ENCODE measurements at regions not wholly inside any gene's neighbourhood (a gene's known extent, or its start where the extent isn't known, plus 50 kb on each side); places are given as distances from the start of the nearest gene placed in this dataset.
A peak's percentile ranks its signal among the peaks of the same experiment; 100 is the strongest.

- Histone ChIP-seq H3K9me3 (peaks cover 4% of the 10 kb centered on the region; the same call in 1 of the 2 replicates), H3K4me3 (no peak overlapping the region), H3K36me3 (replicated peaks) (no peaks in the 10 kb centered on the region), H3K27me3 (ENCODE audit: low read depth) (no peaks in the 10 kb centered on the region), H3K4me1 (no peaks in the 10 kb centered on the region)
- in situ Hi-C loops (cut with MboI; ENCODE audit: low sequenced_read_pairs) = no loop called here
- no peak for DNase-seq (ENCODE audit: low spot score in 2 of 2)
Measured at GRCh38 chr17:14815079-14815478, 450.0 kb downstream of the PMP22 start.

DNA sequence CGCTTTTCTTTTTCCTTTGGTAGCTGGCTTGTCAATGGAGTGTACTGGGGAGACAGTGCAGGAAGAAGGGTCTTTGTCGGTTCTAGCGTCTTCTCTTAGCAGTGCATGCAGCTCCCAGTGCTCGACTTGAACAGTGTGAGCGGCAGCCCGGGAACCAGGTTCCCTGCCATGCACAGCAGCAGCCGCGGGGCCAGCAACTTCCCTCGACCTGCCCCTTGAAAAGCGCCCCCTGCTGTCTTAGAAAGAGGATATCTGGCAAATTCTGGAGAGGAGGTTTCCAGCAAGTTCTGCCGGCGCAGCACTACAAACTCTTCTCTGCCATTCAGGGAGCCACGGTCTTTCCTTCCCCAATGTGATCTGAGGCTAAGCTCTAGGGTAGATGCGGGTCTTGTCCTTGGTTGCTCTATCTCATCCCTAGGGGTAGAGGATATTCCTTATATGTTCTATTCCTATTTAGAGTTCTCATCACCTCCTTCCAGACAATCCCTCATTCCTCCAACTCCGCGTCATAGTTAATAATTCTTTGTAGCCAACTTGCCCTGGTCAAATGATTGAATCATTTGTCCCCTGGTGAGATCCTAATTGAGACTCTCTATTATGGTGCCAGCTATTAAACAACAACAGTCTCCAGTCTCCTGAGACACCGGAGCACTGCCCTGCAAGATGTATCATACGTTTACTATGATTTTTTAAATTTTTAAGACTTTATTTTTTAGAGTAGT lies 451.3 kb downstream of the PMP22 start:
- no peaks in the 10 kb centered on the region for H3K27me3 ChIP-seq (ENCODE audit: low read depth)
- no peak overlapping the region for H3K4me3 ChIP-seq
- peaks cover 4% of the 10 kb centered on the region; the same call in 1 of the 2 replicates for H3K9me3 ChIP-seq
- DNase-seq (ENCODE audit: low spot score in 2 of 2) = peak in 1 of 2 experiments; percentile 7
- no peaks in the 10 kb centered on the region for H3K36me3 ChIP-seq (replicated peaks)
- in situ Hi-C loops (cut with MboI; ENCODE audit: low sequenced_read_pairs) = no loop called here
- no peaks in the 10 kb centered on the region for H3K4me1 ChIP-seq

- Histone ChIP-seq H3K4me3 (no peak overlapping the region), H3K36me3 (replicated peaks) (no peaks in the 10 kb centered on the region), H3K27me3 (ENCODE audit: low read depth) (no peaks in the 10 kb centered on the region), H3K9me3 (no peaks in the 10 kb centered on the region; the same call in 1 of the 2 replicates), H3K4me1 (no peaks in the 10 kb centered on the region)
- in situ Hi-C loops (cut with MboI; ENCODE audit: low sequenced_read_pairs) = no loop called here
- no peak for DNase-seq (ENCODE audit: low spot score in 2 of 2)
Measured at GRCh38 chr17:14808425-14808824, 456.7 kb downstream of the PMP22 start.

DNA sequence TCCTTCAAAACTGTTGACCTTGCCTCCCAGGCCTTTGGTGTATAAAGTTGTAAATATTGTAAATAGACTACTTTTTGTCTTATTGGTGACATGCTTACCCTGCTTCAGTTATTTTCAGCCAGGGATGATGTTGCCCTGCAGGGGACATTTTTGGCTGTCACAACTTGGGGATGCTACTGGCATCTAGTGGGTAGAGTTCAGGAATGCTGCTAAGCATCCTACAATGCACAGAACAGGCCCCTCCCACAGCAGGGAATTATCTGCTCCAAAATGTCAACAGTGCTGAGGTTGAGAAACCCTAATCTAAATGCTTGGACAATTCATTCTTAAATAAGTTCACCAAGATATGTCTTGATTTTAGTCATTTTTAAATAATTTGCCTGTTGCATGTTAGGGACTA lies 459.8 kb downstream of the PMP22 start:
- no peaks in the 10 kb centered on the region for H3K4me1 ChIP-seq
- in situ Hi-C loops (cut with MboI; ENCODE audit: low sequenced_read_pairs) = no loop called here
- no peaks in the 10 kb centered on the region; the same call in 1 of the 2 replicates for H3K9me3 ChIP-seq
- DNase-seq (ENCODE audit: low spot score in 2 of 2) = no peak
- H3K27me3 ChIP-seq (ENCODE audit: low read depth) = no peaks in the 10 kb centered on the region
- H3K36me3 ChIP-seq (replicated peaks) = no peaks in the 10 kb centered on the region
- H3K4me3 ChIP-seq = no peak overlapping the region

- Histone ChIP-seq H3K27me3 (ENCODE audit: low read depth) (no peaks in the 10 kb centered on the region), H3K9me3 (no peaks in the 10 kb centered on the region), H3K4me1 (no peaks in the 10 kb centered on the region), H3K36me3 (replicated peaks) (no peaks in the 10 kb centered on the region), H3K4me3 (no peak overlapping the region)
- in situ Hi-C loops (cut with MboI; ENCODE audit: low sequenced_read_pairs) = no loop called here
- no peak for DNase-seq (ENCODE audit: low spot score in 2 of 2)
Measured at GRCh38 chr17:14803826-14804225, 461.3 kb downstream of the PMP22 start.

GRCh38 chr17:14797801-14798200 lies 467.3 kb downstream of the PMP22 start:
- in situ Hi-C loops (cut with MboI; ENCODE audit: low sequenced_read_pairs) = no loop called here
- Histone ChIP-seq H3K4me1 (no peaks in the 10 kb centered on the region), H3K36me3 (replicated peaks) (no peaks in the 10 kb centered on the region), H3K27me3 (ENCODE audit: low read depth) (no peaks in the 10 kb centered on the region), H3K9me3 (no peaks in the 10 kb centered on the region; the same call in 1 of the 2 replicates), H3K4me3 (no peak overlapping the region)
- no peak for DNase-seq (ENCODE audit: low spot score in 2 of 2)

GRCh38 chr17:14797021-14797420 lies 468.1 kb downstream of the PMP22 start:
- Histone ChIP-seq H3K36me3 (replicated peaks) (no peaks in the 10 kb centered on the region), H3K4me3 (no peak overlapping the region), H3K9me3 (no peaks in the 10 kb centered on the region; the same call in 1 of the 2 replicates), H3K27me3 (ENCODE audit: low read depth) (no peaks in the 10 kb centered on the region), H3K4me1 (no peaks in the 10 kb centered on the region)
- in situ Hi-C loops (cut with MboI; ENCODE audit: low sequenced_read_pairs) = no loop called here
- no peak for DNase-seq (ENCODE audit: low spot score in 2 of 2)

- H3K36me3 ChIP-seq (replicated peaks) = no peaks in the 10 kb centered on the region
- in situ Hi-C loops (cut with MboI; ENCODE audit: low sequenced_read_pairs) = no loop called here
Measured at GRCh38 chr17:14794961-14795360, 470.2 kb downstream of the PMP22 start.

DNA sequence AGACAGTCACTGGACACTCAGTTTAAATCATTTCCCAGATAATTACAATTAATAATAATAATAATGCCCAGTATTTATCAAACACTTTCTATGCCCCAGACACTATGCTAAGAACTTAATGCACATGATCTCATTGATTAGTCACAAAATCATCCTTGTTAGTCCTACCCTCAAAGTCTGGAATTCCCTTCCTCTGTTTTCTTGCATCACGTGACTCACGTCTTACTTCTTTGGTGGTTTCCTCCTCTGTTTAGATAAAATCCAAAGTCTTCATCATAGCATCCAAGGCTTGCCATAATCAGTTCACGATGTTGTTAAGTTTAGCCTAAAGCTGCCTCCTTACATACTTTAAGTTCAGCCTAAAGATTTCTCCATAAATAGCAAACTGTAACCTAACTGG lies 471.9 kb downstream of the PMP22 start:
- H3K4me3 ChIP-seq = no peak overlapping the region
- no peaks in the 10 kb centered on the region; the same call in 1 of the 2 replicates for H3K9me3 ChIP-seq
- no peak for DNase-seq (ENCODE audit: low spot score in 2 of 2)
- in situ Hi-C loops (cut with MboI; ENCODE audit: low sequenced_read_pairs) = no loop called here
- H3K4me1 ChIP-seq = no peaks in the 10 kb centered on the region
- no peaks in the 10 kb centered on the region for H3K36me3 ChIP-seq (replicated peaks)
- H3K27me3 ChIP-seq (ENCODE audit: low read depth) = no peaks in the 10 kb centered on the region

More at GRCh38 chr17:14794961-14795360, 470.2 kb downstream of the PMP22 start:
- DNase-seq (ENCODE audit: low spot score in 2 of 2) = no peak
- H3K4me3 ChIP-seq = no peak overlapping the region
- no peaks in the 10 kb centered on the region; the same call in 1 of the 2 replicates for H3K9me3 ChIP-seq
- H3K4me1 ChIP-seq = no peaks in the 10 kb centered on the region
- H3K27me3 ChIP-seq (ENCODE audit: low read depth) = no peaks in the 10 kb centered on the region

DNA sequence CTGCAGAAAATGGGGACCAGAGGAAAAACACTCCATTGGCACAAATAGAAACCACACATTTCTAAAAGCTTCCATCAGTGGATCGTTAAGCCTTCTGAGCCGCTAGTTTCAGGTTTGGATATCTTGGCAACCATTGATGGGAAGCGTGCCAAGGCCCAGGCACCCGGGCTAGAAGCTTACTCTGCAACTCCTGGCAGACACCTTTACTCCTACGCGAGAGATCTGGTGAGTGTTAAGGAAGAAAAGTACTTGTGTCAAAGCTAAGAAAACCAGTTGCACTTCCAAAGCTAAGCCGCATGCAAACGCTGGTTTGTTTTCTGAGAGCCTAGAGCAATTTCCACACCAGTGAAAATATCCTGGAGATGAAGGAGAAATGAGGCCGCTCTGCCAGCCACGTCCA lies 472.4 kb downstream of the PMP22 start:
- no peak for DNase-seq (ENCODE audit: low spot score in 2 of 2)
- no peak overlapping the region for H3K4me3 ChIP-seq
- H3K9me3 ChIP-seq = no peaks in the 10 kb centered on the region; the same call in 1 of the 2 replicates
- no peaks in the 10 kb centered on the region for H3K4me1 ChIP-seq
- H3K36me3 ChIP-seq (replicated peaks) = no peaks in the 10 kb centered on the region
- in situ Hi-C loops (cut with MboI; ENCODE audit: low sequenced_read_pairs) = no loop called here
- no peaks in the 10 kb centered on the region for H3K27me3 ChIP-seq (ENCODE audit: low read depth)

- Histone ChIP-seq H3K9me3 (no peaks in the 10 kb centered on the region; the same call in 1 of the 2 replicates), H3K36me3 (replicated peaks) (no peaks in the 10 kb centered on the region), H3K27me3 (ENCODE audit: low read depth) (no peaks in the 10 kb centered on the region), H3K4me1 (no peaks in the 10 kb centered on the region), H3K4me3 (no peak overlapping the region)
- no peak for DNase-seq (ENCODE audit: low spot score in 2 of 2)
- in situ Hi-C loops (cut with MboI; ENCODE audit: low sequenced_read_pairs) = no loop called here
Measured at GRCh38 chr17:14791221-14791620, 473.9 kb downstream of the PMP22 start.

- no peaks in the 10 kb centered on the region for H3K4me1 ChIP-seq
- H3K36me3 ChIP-seq (replicated peaks) = no peaks in the 10 kb centered on the region
- no peak for DNase-seq (ENCODE audit: low spot score in 2 of 2)
- no peaks in the 10 kb centered on the region for H3K27me3 ChIP-seq (ENCODE audit: low read depth)
- H3K4me3 ChIP-seq = no peak overlapping the region
- in situ Hi-C loops (cut with MboI; ENCODE audit: low sequenced_read_pairs) = no loop called here
- H3K9me3 ChIP-seq = no peaks in the 10 kb centered on the region; the same call in 1 of the 2 replicates
Measured at GRCh38 chr17:14790521-14790920, 474.6 kb downstream of the PMP22 start.

DNA sequence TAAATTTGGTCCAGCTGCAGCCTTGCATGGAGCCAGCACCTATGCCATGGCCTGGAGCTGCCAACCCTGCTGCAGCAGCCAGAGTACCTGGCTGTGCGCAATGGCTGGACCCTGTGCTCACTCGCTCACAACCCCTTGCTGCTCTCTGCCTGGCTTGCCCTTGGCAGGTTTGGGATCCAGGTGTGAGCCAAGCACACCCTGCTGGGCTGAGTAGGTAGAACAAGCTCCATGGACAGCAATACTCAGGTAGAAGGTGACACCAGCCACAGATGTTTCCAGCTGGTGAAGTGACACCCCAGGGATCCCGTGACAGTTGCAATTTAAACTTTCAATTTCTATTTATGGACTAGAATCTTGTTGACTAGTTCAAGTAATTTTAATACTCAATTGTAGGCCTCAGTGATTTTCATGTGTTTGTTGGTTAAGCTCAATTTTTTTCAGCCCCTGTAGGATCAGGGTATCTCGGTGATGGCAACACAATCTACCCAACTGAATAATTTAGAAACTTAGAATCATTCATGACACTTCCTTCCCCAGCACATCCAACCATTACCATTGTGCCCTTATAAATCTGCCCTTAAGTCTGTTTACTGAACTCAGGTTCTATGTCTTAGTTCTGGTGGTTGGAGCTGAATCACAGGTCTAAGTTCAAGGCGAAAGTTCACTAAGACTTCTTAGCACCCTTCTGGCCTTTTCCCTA lies 480.0 kb downstream of the PMP22 start:
- Histone ChIP-seq H3K36me3 (replicated peaks) (no peaks in the 10 kb centered on the region), H3K27me3 (ENCODE audit: low read depth) (no peaks in the 10 kb centered on the region), H3K9me3 (no peaks in the 10 kb centered on the region), H3K4me1 (no peaks in the 10 kb centered on the region), H3K4me3 (no peak overlapping the region)
- in situ Hi-C loops (cut with MboI; ENCODE audit: low sequenced_read_pairs) = no loop called here
- DNase-seq (ENCODE audit: low spot score in 2 of 2) = no peak

DNA sequence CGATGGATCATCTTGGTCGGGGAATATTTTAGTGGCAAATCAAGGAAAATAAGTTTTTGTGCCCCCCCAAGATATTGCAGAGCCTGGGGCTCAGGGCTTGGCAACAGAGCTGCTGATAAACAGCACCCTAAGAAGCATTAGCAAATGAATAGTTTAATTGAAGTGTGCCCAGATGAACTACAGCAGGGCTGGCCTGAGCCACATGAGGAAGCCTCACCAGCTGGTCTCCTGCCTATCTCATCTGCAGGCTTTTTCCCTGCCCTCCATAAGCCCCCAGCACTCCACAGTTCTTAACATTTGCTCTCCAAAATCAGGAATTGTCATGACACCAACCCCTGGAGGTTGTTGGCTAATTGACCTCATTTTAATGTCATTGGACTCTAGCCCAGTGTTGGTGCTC lies 480.2 kb downstream of the HS3ST3B1 start:
- Histone ChIP-seq H3K36me3 (replicated peaks) (no peaks in the 10 kb centered on the region), H3K27me3 (ENCODE audit: low read depth) (no peaks in the 10 kb centered on the region), H3K9me3 (no peaks in the 10 kb centered on the region), H3K4me3 (no peak overlapping the region), H3K4me1 (no peaks in the 10 kb centered on the region)
- in situ Hi-C loops (cut with MboI; ENCODE audit: low sequenced_read_pairs) = no loop called here
- DNase-seq (ENCODE audit: low spot score in 2 of 2) = no peak
